Spleen (tissue), 11 donors: ENCODE measurements at regions not wholly inside any gene's neighbourhood (a gene's known extent, or its start where the extent isn't known, plus 50 kb on each side); places are given as distances from the start of the nearest gene placed in this dataset.

Source experiments
- DNase-seq: peaks from one replicate; pipeline ENCODE4 v3.0.0-alpha.2; 2020
- H3K27ac ChIP-seq, 8 donors: fragments of 200-600 bp; sonication (generic) in 7 of 8; 1 replicate in 4 of 8; 2 replicates in 4 of 8; pipeline versions ENCODE4 v1.5.0 to v1.8.0; 2016 to 2021; ENCODE audit warnings: inconsistent platforms in 4 of 8, mild to moderate bottlenecking in 4 of 8, moderate library complexity in 1 of 8
- H3K27me3 ChIP-seq, 7 donors: fragments of 200-600 bp; sonication (generic) in 6 of 7; replicated peaks in 1 of 7; 1 replicate in 4 of 7; 2 replicates in 3 of 7; pipeline versions ENCODE4 v1.5.0 to v1.8.0; 2016 to 2021; ENCODE audit warnings: inconsistent platforms in 3 of 7, mild to moderate bottlenecking in 1 of 7
- H3K36me3 ChIP-seq, 6 donors: fragments of 200-600 bp; sonication (generic) in 5 of 6; 1 replicate in 4 of 6; 2 replicates in 2 of 6; pipeline versions ENCODE4 v1.5.0 to v1.8.0; 2016 to 2021; ENCODE audit warnings: inconsistent platforms in 2 of 6
- H3K4me1 ChIP-seq, 6 donors: fragments of 200-600 bp; sonication (generic) in 5 of 6; 1 replicate in 3 of 6; 2 replicates in 3 of 6; pipeline versions ENCODE4 v1.5.0 to v1.8.0; 2016 to 2021; ENCODE audit warnings: inconsistent platforms in 3 of 6
- H3K4me3 ChIP-seq, 8 donors: fragments of 200-600 bp; sonication (generic) in 7 of 8; 1 replicate in 4 of 8; 2 replicates in 4 of 8; pipeline versions ENCODE4 v1.5.0 to v1.8.0; 2016 to 2021; ENCODE audit warnings: inconsistent platforms in 4 of 8, mild to moderate bottlenecking in 4 of 8, moderate library complexity in 2 of 8
- H3K9me3 ChIP-seq, 8 donors: fragments of 200-600 bp; sonication (generic) in 7 of 8; 1 replicate in 4 of 8; 2 replicates in 4 of 8; pipeline versions ENCODE4 v1.5.0 to v1.8.0; 2016 to 2021; ENCODE audit warnings: inconsistent platforms in 4 of 8
- POLR2A ChIP-seq, 3 donors: fragments of 450-650 bp; IDR thresholded peaks; one replicate each; pipeline ENCODE4 v1.5.1; 2017; ENCODE audit warnings: antibody characterized with exemption in 3 of 3, mild to moderate bottlenecking in 1 of 3
- POLR2AphosphoS5 ChIP-seq, 3 donors: sonication (generic); formaldehyde crosslinking; IDR thresholded peaks; one replicate each; pipeline ENCODE4 v1.5.1; 2017; ENCODE audit warnings: antibody characterized with exemption in 3 of 3
- WGBS, 5 donors: extraction: QIAGEN DNeasy Blood & Tissue Kit in 3 of 5; methylation state at CpG; one replicate each; pipeline versions ENCODE4 v1.1.5 to v1.1.7; 2013 to 2018; 5-methylcytosine and 5-hydroxymethylcytosine counted together
- intact Hi-C: fragments of 100-400 bp; cut with DNase I; formaldehyde crosslinking; loops from one replicate; pipeline ENCODE4 v1.15.0; 2023; ENCODE audit warnings: low total_unique reads
- TF ChIP-seq, protein P1 (sequence below), 11 experiments: fragments of 200-600 bp in 7 of 11; fragments of 450-650 bp in 4 of 11; sonication (generic) in 4 of 11; IDR thresholded peaks in 8 of 11; conservative IDR thresholded peaks in 3 of 11; 1 replicate in 7 of 11; 2 replicates in 4 of 11; pipeline versions ENCODE4 v1.4.0 to v1.8.0; 2016 to 2021; ENCODE audit warnings: antibody characterized with exemption in 11 of 11, inconsistent platforms in 4 of 11, mild to moderate bottlenecking in 1 of 11
- donor health status: healthy with polysubstance abuse.
- donor health status: DM: no; HTN: no; CAD: no; lungs with moderate emphysema.
- donor health status: DM: no; HTN: no; CAD: no.
- donor health status: Bipolar disorder and iron deficiency.
- donor health status: healthy.
- donor health status: DM: no; HTN: no; CAD: no.
- donor health status: DM: yes; HTN: yes; CAD: no.

DNA sequence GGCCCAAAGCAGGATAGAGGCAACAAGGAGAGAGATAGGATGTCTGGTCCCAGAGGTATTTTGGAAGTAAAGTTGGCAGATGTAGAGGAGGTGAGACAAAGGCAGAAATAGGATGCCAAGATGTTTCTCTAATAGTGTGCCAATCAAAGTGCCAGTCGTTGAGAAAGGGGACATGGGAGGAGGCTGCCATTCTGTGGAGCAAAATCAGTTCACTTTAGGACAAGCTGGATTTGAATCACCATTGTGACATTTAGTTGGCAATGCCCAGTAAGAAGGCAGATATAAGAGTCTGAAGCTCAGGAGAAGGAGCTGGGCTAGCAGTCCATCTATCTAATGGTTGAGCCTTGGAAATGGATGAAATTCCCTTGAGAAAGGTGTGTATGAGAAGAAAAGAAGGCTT lies 53.8 kb downstream of the ADRB2 start:
- 69 to 88% (median 78%) methylated on average over 1 of the region's 1 CpG for WGBS, 5 donors

DNA sequence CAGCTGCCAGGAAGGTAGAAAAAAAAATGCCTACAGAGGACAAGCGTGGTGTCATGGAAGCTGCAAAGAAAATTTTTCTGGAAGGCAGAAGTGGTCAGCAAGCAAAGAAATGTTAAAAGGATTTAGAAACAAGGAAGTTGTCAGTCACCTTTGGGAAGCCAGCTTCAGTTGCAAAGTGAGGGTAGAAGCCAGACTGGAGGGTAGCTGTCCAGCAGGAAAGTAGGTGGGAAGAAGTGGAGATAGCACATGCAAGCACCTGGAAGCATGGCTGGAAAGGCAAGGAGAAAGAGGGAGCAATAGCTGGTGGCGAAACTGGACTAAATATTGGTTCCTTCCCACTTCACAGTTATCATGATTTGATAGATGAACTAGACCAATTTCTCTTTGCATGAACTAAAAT lies 54.3 kb downstream of the ADRB2 start:
- intact Hi-C loops = no loop called here
- no peaks in the 10 kb centered on the region for H3K36me3 ChIP-seq
- DNase-seq = no peak
- H3K4me1 ChIP-seq = peaks cover 0 to 4% (median 0%) of the 10 kb centered on the region in 6 donors
- no peaks in the 10 kb centered on the region for H3K27me3 ChIP-seq
- H3K9me3 ChIP-seq = peaks cover 0 to 4% (median 0%) of the 10 kb centered on the region in 8 donors
- TF ChIP-seq POLR2A (IDR thresholded peaks at IDR 0.05) (no peak), POLR2AphosphoS5 (IDR thresholded peaks at IDR 0.05) (no peak)
- TF ChIP-seq, protein P1, sequence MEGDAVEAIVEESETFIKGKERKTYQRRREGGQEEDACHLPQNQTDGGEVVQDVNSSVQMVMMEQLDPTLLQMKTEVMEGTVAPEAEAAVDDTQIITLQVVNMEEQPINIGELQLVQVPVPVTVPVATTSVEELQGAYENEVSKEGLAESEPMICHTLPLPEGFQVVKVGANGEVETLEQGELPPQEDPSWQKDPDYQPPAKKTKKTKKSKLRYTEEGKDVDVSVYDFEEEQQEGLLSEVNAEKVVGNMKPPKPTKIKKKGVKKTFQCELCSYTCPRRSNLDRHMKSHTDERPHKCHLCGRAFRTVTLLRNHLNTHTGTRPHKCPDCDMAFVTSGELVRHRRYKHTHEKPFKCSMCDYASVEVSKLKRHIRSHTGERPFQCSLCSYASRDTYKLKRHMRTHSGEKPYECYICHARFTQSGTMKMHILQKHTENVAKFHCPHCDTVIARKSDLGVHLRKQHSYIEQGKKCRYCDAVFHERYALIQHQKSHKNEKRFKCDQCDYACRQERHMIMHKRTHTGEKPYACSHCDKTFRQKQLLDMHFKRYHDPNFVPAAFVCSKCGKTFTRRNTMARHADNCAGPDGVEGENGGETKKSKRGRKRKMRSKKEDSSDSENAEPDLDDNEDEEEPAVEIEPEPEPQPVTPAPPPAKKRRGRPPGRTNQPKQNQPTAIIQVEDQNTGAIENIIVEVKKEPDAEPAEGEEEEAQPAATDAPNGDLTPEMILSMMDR (IDR thresholded peaks at IDR 0.05 in 8 of 11, conservative IDR thresholded peaks at IDR 0.05 in 3 of 11) = no peak
- H3K27ac ChIP-seq = no peak overlapping the region
- H3K4me3 ChIP-seq = no peak overlapping the region
- WGBS, 5 donors = 69 to 91% (median 74%) methylated on average over 2 of the region's 2 CpGs

More for the DNA sequence above, 53.8 kb downstream of the ADRB2 start:
- Histone ChIP-seq H3K4me3 (no peak overlapping the region), H3K27me3 (no peaks in the 10 kb centered on the region), H3K9me3 (peaks cover 0 to under 1% (median 0%) of the 10 kb centered on the region in 8 donors), H3K36me3 (no peaks in the 10 kb centered on the region), H3K4me1 (peaks cover 0 to 4% (median 0%) of the 10 kb centered on the region in 6 donors), H3K27ac (no peak overlapping the region)
- TF ChIP-seq POLR2A (IDR thresholded peaks at IDR 0.05) (no peak), POLR2AphosphoS5 (IDR thresholded peaks at IDR 0.05) (no peak)
- TF ChIP-seq, protein P1 (IDR thresholded peaks at IDR 0.05 in 8 of 11, conservative IDR thresholded peaks at IDR 0.05 in 3 of 11) = no peak
- intact Hi-C loops = no loop called here
- DNase-seq = no peak

DNA sequence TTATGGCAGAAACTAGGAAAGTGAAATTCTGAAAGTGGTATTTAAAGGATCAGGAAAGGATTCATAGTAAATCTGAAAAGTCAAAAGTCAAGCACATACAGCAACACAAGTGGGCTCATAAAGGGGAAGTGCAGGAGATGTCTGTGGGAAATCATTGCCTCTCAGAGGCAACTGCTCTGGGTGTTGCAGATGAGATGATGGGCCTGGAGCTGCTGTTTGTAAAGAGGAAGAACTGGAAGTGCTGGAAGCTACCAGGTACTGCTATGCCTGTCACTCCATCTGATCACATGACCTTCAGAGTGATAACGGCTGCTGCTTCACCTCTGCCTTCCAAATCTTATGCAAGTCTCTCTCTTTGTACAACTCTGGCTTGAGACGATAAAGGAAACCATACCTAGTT lies 55.9 kb downstream of the ADRB2 start:
- no peak overlapping the region for H3K4me3 ChIP-seq
- no peaks in the 10 kb centered on the region for H3K27me3 ChIP-seq
- no peak for TF ChIP-seq POLR2A (IDR thresholded peaks at IDR 0.05)
- TF ChIP-seq, protein P1 (IDR thresholded peaks at IDR 0.05 in 8 of 11, conservative IDR thresholded peaks at IDR 0.05 in 3 of 11) = no peak
- no peak for TF ChIP-seq POLR2AphosphoS5 (IDR thresholded peaks at IDR 0.05)
- H3K4me1 ChIP-seq = peaks cover 0 to 4% (median 0%) of the 10 kb centered on the region in 6 donors
- 32 to 62% (median 49%) methylated on average over 2 of the region's 2 CpGs for WGBS, 5 donors
- intact Hi-C loops = no loop called here
- no peak for DNase-seq
- no peaks in the 10 kb centered on the region for H3K36me3 ChIP-seq
- no peak overlapping the region for H3K27ac ChIP-seq
- peaks cover 0 to 4% (median 0%) of the 10 kb centered on the region in 8 donors for H3K9me3 ChIP-seq

DNA sequence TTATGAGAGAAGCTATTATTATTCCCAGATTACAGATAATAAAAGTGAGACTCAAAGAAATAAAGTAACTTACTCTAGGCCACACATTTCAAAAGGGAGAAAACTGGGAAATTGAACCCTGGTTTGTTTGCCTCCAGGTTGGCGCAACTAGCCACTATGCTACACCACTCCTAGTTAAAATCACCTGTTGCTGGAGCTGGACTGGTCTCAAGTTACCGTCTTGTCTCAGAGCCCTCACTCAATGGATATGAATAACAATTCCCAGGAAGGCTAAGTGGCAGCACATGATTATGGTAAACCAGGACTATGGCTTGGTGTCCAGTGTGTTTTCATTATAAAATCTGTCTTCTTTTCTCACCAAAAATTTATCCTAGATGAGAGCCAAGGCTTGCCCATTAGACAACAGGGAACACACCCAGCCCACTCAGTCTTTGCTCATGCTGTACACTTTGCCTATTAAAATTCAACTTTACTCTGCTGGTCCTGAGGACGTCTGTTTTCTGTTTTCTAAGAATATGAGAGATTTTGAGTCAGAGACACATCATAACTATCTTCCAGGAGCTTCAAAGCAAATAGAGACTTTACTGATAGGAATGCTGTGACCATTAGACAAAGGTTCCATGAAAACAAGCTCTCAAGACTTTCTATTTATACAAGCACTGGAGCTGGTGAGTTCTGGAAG lies 58.1 kb downstream of the ADRB2 start:
- WGBS, 5 donors = 82 to 92% (median 85%) methylated on average over 3 of the region's 3 CpGs
- H3K27me3 ChIP-seq = no peaks in the 10 kb centered on the region

More for the DNA sequence above, 58.1 kb downstream of the ADRB2 start:
- peaks cover 0 to 4% (median 0%) of the 10 kb centered on the region in 8 donors for H3K9me3 ChIP-seq
- H3K27ac ChIP-seq = no peak overlapping the region
- DNase-seq = no peak
- H3K4me3 ChIP-seq = no peak overlapping the region
- TF ChIP-seq POLR2A (IDR thresholded peaks at IDR 0.05) (no peak), POLR2AphosphoS5 (IDR thresholded peaks at IDR 0.05) (no peak)
- TF ChIP-seq, protein P1 (IDR thresholded peaks at IDR 0.05 in 8 of 11, conservative IDR thresholded peaks at IDR 0.05 in 3 of 11) = no peak
- peaks cover 0 to 4% (median 0%) of the 10 kb centered on the region in 6 donors for H3K4me1 ChIP-seq
- intact Hi-C loops = no loop called here
- no peaks in the 10 kb centered on the region for H3K36me3 ChIP-seq
